ENCODE measurements at regions not wholly inside any gene's neighbourhood (a gene's known extent, or its start where the extent isn't known, plus 50 kb on each side); places are given as distances from the start of the nearest gene placed in this dataset.

- no peaks in the 10 kb centered on the region for H3K36me3 ChIP-seq (ENCODE audit: control insufficient read depth in 4 of 4, insufficient read depth in 3 of 4, low read depth in 1 of 4, low read length in 3 of 4)
- no peak overlapping the region for H3K27ac ChIP-seq (ENCODE audit: low read depth in 1 of 2, low read length in 2 of 2)
- TF ChIP-seq HNF4A (conservative IDR thresholded peaks at IDR 0.05), result no peak
- no peak for TF ChIP-seq GABPA (IDR thresholded peaks at IDR 0.05 in 1 of 2, conservative IDR thresholded peaks at IDR 0.05 in 1 of 2)
- no peak for TF ChIP-seq FOXA2 (IDR thresholded peaks at IDR 0.05)
- TF ChIP-seq, protein P1, sequence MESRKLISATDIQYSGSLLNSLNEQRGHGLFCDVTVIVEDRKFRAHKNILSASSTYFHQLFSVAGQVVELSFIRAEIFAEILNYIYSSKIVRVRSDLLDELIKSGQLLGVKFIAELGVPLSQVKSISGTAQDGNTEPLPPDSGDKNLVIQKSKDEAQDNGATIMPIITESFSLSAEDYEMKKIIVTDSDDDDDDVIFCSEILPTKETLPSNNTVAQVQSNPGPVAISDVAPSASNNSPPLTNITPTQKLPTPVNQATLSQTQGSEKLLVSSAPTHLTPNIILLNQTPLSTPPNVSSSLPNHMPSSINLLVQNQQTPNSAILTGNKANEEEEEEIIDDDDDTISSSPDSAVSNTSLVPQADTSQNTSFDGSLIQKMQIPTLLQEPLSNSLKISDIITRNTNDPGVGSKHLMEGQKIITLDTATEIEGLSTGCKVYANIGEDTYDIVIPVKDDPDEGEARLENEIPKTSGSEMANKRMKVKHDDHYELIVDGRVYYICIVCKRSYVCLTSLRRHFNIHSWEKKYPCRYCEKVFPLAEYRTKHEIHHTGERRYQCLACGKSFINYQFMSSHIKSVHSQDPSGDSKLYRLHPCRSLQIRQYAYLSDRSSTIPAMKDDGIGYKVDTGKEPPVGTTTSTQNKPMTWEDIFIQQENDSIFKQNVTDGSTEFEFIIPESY (IDR thresholded peaks at IDR 0.05), result no peak
- TF ChIP-seq FOXA1 (IDR thresholded peaks at IDR 0.05), result no peak
- H3K4me1 ChIP-seq (ENCODE audit: control insufficient read depth in 4 of 4, insufficient read depth in 4 of 4, low read length in 3 of 4), result no peaks in the 10 kb centered on the region
- H3K27me3 ChIP-seq (ENCODE audit: control insufficient read depth in 4 of 4, insufficient read depth in 4 of 4, low read length in 3 of 4), result peaks cover 0 to 3% (median 0%) of the 10 kb centered on the region in 4 donors
- no peak overlapping the region for H3K4me3 ChIP-seq (ENCODE audit: low read depth in 1 of 3, low read length in 3 of 3)
- H3K9me3 ChIP-seq (ENCODE audit: control insufficient read depth in 4 of 4, low read length in 3 of 4), result no peaks in the 10 kb centered on the region
- 82% methylated on average over 10 of the region's 10 CpGs for WGBS
- H3K9ac ChIP-seq (ENCODE audit: low read depth in 1 of 2, low read length in 2 of 2), result no peak overlapping the region
- no peak for DNase-seq (ENCODE audit: low spot score)
Observed at GRCh38 chr13:65585346-65585745, 1644.8 kb downstream of the PCDH9 start.

DNA sequence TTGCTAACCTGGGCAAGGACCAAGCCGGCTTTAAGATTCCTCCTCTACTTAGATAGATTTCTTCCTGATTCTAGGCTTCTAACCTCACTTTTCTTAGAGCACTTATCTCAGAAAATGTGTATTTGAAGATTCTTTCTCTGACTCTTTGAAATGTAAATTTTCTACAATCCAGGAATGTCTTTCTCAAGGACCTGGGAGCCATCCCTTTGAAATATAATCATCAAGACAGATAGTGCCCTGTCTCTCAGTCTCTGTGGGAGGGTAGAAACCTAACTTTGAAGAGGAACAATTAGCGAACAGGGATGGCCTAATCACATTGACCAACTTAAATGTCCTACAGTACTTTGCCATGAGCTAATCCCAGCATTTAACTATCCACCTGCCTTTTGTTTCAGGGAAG is 1646.0 kb downstream of the PCDH9 start:
- Histone ChIP-seq H3K36me3 (ENCODE audit: control insufficient read depth in 4 of 4, insufficient read depth in 3 of 4, low read depth in 1 of 4, low read length in 3 of 4) (no peaks in the 10 kb centered on the region), H3K4me3 (ENCODE audit: low read depth in 1 of 3, low read length in 3 of 3) (no peak overlapping the region), H3K27me3 (ENCODE audit: control insufficient read depth in 4 of 4, insufficient read depth in 4 of 4, low read length in 3 of 4) (peaks cover 0 to 3% (median 0%) of the 10 kb centered on the region in 4 donors), H3K4me1 (ENCODE audit: control insufficient read depth in 4 of 4, insufficient read depth in 4 of 4, low read length in 3 of 4) (no peaks in the 10 kb centered on the region), H3K9me3 (ENCODE audit: control insufficient read depth in 4 of 4, low read length in 3 of 4) (no peaks in the 10 kb centered on the region), H3K27ac (ENCODE audit: low read depth in 1 of 2, low read length in 2 of 2) (no peak overlapping the region), H3K9ac (ENCODE audit: low read depth in 1 of 2, low read length in 2 of 2) (no peak overlapping the region)
- no peak for DNase-seq (ENCODE audit: low spot score)
- WGBS, result 44% methylated on average over 2 of the region's 2 CpGs
- TF ChIP-seq RAD21 (IDR thresholded peaks at IDR 0.05) (no peak), FOXA2 (IDR thresholded peaks at IDR 0.05) (no peak), EGR1 (IDR thresholded peaks at IDR 0.05; ENCODE audit: low read depth in 2 of 2) (no peak), REST (IDR thresholded peaks at IDR 0.05) (no peak), GABPA (IDR thresholded peaks at IDR 0.05 in 1 of 2, conservative IDR thresholded peaks at IDR 0.05 in 1 of 2) (no peak), JUND (IDR thresholded peaks at IDR 0.05) (no peak), CTCF (IDR thresholded peaks at IDR 0.05; ENCODE audit: low read depth, low read length, missing input control) (no peak), YY1 (IDR thresholded peaks at IDR 0.05) (no peak), HNF4A (conservative IDR thresholded peaks at IDR 0.05) (no peak), HNF4G (IDR thresholded peaks at IDR 0.05) (no peak)
- TF ChIP-seq, protein P2, sequence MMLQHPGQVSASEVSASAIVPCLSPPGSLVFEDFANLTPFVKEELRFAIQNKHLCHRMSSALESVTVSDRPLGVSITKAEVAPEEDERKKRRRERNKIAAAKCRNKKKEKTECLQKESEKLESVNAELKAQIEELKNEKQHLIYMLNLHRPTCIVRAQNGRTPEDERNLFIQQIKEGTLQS (IDR thresholded peaks at IDR 0.05), result no peak
- TF ChIP-seq, protein P3, sequence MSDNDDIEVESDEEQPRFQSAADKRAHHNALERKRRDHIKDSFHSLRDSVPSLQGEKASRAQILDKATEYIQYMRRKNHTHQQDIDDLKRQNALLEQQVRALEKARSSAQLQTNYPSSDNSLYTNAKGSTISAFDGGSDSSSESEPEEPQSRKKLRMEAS (IDR thresholded peaks at IDR 0.05), result no peak

Data from liver (tissue), 8 donors.